ENCODE measurements at regions not wholly inside any gene's neighbourhood (a gene's known extent, or its start where the extent isn't known, plus 50 kb on each side); places are given as distances from the start of the nearest gene placed in this dataset.

GRCh38 chr6:119568580-119568979 is 219.0 kb upstream of the MAN1A1 start:
- TF ChIP-seq CTCF (conservative IDR thresholded peaks at IDR 0.05; ENCODE audit: low read depth in 2 of 2) (no peak), EZH2 (IDR thresholded peaks at IDR 0.05; ENCODE audit: low read depth, unreplicated experiment) (no peak), EZH2phosphoT487 (IDR thresholded peaks at IDR 0.05; ENCODE audit: unreplicated experiment) (no peak), STAT1 (IDR thresholded peaks at IDR 0.05; ENCODE audit: unreplicated experiment) (no peak)
